ENCODE measurements at regions not wholly inside any gene's neighbourhood (a gene's known extent, or its start where the extent isn't known, plus 50 kb on each side); places are given as distances from the start of the nearest gene placed in this dataset.

GRCh38 chr4:22090661-22091351, 142.2 kb upstream of the KCNIP4 start:
- TF ChIP-seq CTCF (IDR thresholded peaks at IDR 0.05; ENCODE audit: low read depth, low read length, poor library complexity, severe bottlenecking): no peak
- no peak for TF ChIP-seq EZH2phosphoT487 (IDR thresholded peaks at IDR 0.05; ENCODE audit: borderline replicate concordance, low read length)
